H9 (cell line): ENCODE measurements at regions not wholly inside any gene's neighbourhood (a gene's known extent, or its start where the extent isn't known, plus 50 kb on each side); places are given as distances from the start of the nearest gene placed in this dataset.

Experiments used
- DNase-seq: peaks from one replicate; pipeline ENCODE4 v3.0.0-alpha.2; 2017
- H2AFZ ChIP-seq: one replicate; pipeline ENCODE4 v1.6.1; 2013; ENCODE audit warnings: mild to moderate bottlenecking, low read length, control low read depth, moderate library complexity
- H2AK5ac ChIP-seq: 2 replicates; pipeline ENCODE4 v1.6.1; 2013; ENCODE audit warnings: low read length, control low read depth, mixed read lengths; ENCODE audit not compliant: insufficient read length
- H2BK120ac ChIP-seq: one replicate; pipeline ENCODE4 v1.6.1; 2013; ENCODE audit warnings: low read depth, mild to moderate bottlenecking, low read length, control low read depth, inconsistent platforms; ENCODE audit not compliant: poor library complexity, severe bottlenecking
- H2BK12ac ChIP-seq: 2 replicates; pipeline ENCODE4 v1.6.1; 2013; ENCODE audit warnings: low read length, control low read depth, mixed read lengths, low read depth; ENCODE audit not compliant: insufficient read length
- H2BK15ac ChIP-seq: 2 replicates; pipeline ENCODE4 v1.6.1; 2013; ENCODE audit warnings: low read depth, low read length, control low read depth
- H2BK20ac ChIP-seq: one replicate; pipeline ENCODE4 v1.6.1; 2013; ENCODE audit warnings: low read depth, mild to moderate bottlenecking, low read length, control low read depth, inconsistent platforms; ENCODE audit not compliant: poor library complexity, severe bottlenecking
- H2BK5ac ChIP-seq: 2 replicates; pipeline ENCODE4 v1.6.1; 2013; ENCODE audit warnings: low read length, control low read depth, mixed read lengths; ENCODE audit not compliant: insufficient read length
- H3K14ac ChIP-seq: 2 replicates; pipeline ENCODE4 v1.6.1; 2013; ENCODE audit warnings: low read length, control low read depth; ENCODE audit not compliant: insufficient read depth
- H3K18ac ChIP-seq: 2 replicates; pipeline ENCODE4 v1.6.1; 2013; ENCODE audit warnings: low read depth, mild to moderate bottlenecking, mixed read lengths, low read length, control low read depth; ENCODE audit not compliant: insufficient read length
- H3K23ac ChIP-seq: 2 replicates; pipeline ENCODE4 v1.6.1; 2013; ENCODE audit warnings: low read length, control low read depth, mixed read lengths, low read depth; ENCODE audit not compliant: insufficient read length
- H3K23me2 ChIP-seq: 2 replicates; pipeline ENCODE4 v1.6.1; 2013; ENCODE audit warnings: low read depth, mild to moderate bottlenecking, mixed read lengths, low read length, control low read depth; ENCODE audit not compliant: insufficient read length, poor library complexity, severe bottlenecking
- H3K27ac ChIP-seq: 2 replicates; pipeline ENCODE4 v1.5.1; 2013; ENCODE audit warnings: low read length, control low read depth, mixed read lengths, low read depth; ENCODE audit not compliant: insufficient read length
- H3K27me3 ChIP-seq: 2 replicates; pipeline ENCODE4 v1.6.1; 2013; ENCODE audit warnings: low read length, control low read depth, inconsistent platforms; ENCODE audit not compliant: insufficient read depth
- H3K4ac ChIP-seq: 2 replicates; pipeline ENCODE4 v1.6.1; 2013; ENCODE audit warnings: low read depth, mild to moderate bottlenecking, control low read depth, inconsistent platforms, low read length, moderate library complexity
- H3K4me1 ChIP-seq: 2 replicates; pipeline ENCODE4 v1.6.1; 2013; ENCODE audit warnings: low read length, control low read depth, inconsistent platforms; ENCODE audit not compliant: insufficient read depth
- H3K4me2 ChIP-seq: 2 replicates; pipeline ENCODE4 v1.6.1; 2013; ENCODE audit warnings: low read length, control low read depth, mixed read lengths; ENCODE audit not compliant: insufficient read length, insufficient read depth
- H3K56ac ChIP-seq: 2 replicates; pipeline ENCODE4 v1.6.1; 2013; ENCODE audit warnings: low read depth, mild to moderate bottlenecking, mixed read lengths, low read length, control low read depth; ENCODE audit not compliant: insufficient read length
- H3K79me1 ChIP-seq: 2 replicates; pipeline ENCODE4 v1.6.1; 2013; ENCODE audit warnings: low read depth, mild to moderate bottlenecking, moderate library complexity, low read length, control low read depth, inconsistent platforms; ENCODE audit not compliant: insufficient read depth, poor library complexity, severe bottlenecking
- H3K79me2 ChIP-seq: 2 replicates; pipeline ENCODE4 v1.6.1; 2013; ENCODE audit warnings: low read length, control low read depth, inconsistent platforms; ENCODE audit not compliant: insufficient read depth
- H3K9ac ChIP-seq: 2 replicates; pipeline ENCODE4 v1.6.1; 2013; ENCODE audit warnings: low read length, control low read depth, mixed read lengths; ENCODE audit not compliant: insufficient read length; ENCODE audit errors: extremely low read depth
- H3K9me3 ChIP-seq: one replicate; pipeline ENCODE4 v1.6.1; 2013; ENCODE audit warnings: low read depth, low read length, inconsistent platforms; ENCODE audit not compliant: control insufficient read depth
- H3T11ph ChIP-seq: one replicate; pipeline ENCODE4 v1.6.1; 2013; ENCODE audit warnings: mild to moderate bottlenecking, low read length, control low read depth, inconsistent platforms
- H4K20me1 ChIP-seq: one replicate; pipeline ENCODE4 v1.6.1; 2013; ENCODE audit not compliant: control insufficient read depth, insufficient read length, insufficient read depth
- H4K5ac ChIP-seq: 2 replicates; pipeline ENCODE4 v1.6.1; 2013; ENCODE audit warnings: low read depth, mild to moderate bottlenecking, mixed read lengths, low read length, control low read depth; ENCODE audit not compliant: insufficient read length
- H4K8ac ChIP-seq: replicated peaks from 2 replicates; pipeline ENCODE4 v1.6.1; 2013; ENCODE audit warnings: low read length, control low read depth, mixed read lengths, low read depth; ENCODE audit not compliant: insufficient read length
- H4K91ac ChIP-seq: 2 replicates; pipeline ENCODE4 v1.6.1; 2013; ENCODE audit warnings: low read depth, mild to moderate bottlenecking, moderate library complexity, mixed read lengths, low read length, control low read depth; ENCODE audit not compliant: insufficient read length
- H3K27ac Mint-ChIP-seq, 3 experiments: 2 replicates in 2 of 3; 3 replicates in 1 of 3; pipeline ENCODE4 v1.8.0; 2020 to 2021; ENCODE audit warnings: mixed read lengths in 3 of 3, mild to moderate bottlenecking in 1 of 3, moderate library complexity in 1 of 3
- H3K27me3 Mint-ChIP-seq: 2 replicates; pipeline ENCODE4 v1.8.0; 2021; ENCODE audit warnings: low read depth, mild to moderate bottlenecking, moderate library complexity, mixed read lengths
- H3K36me3 Mint-ChIP-seq, 3 experiments: 2 replicates in 2 of 3; 3 replicates in 1 of 3; pipeline ENCODE4 v1.8.0; 2020 to 2021; ENCODE audit warnings: low read depth in 3 of 3, mixed read lengths in 3 of 3; ENCODE audit not compliant: insufficient read depth in 1 of 3
- H3K4me1 Mint-ChIP-seq, 2 experiments: 2 replicates each; pipeline ENCODE4 v1.8.0; 2020; ENCODE audit warnings: mixed read lengths in 2 of 2
- H3K4me3 Mint-ChIP-seq, 2 experiments: 2 replicates in 1 of 2; 3 replicates in 1 of 2; pipeline ENCODE4 v1.8.0; 2020 to 2021; ENCODE audit warnings: mild to moderate bottlenecking in 2 of 2, mixed read lengths in 2 of 2, moderate library complexity in 1 of 2
- H3K9me3 Mint-ChIP-seq, 2 experiments: 2 replicates in 1 of 2; 3 replicates in 1 of 2; pipeline ENCODE4 v1.8.0; 2020; ENCODE audit warnings: mild to moderate bottlenecking in 2 of 2, mixed read lengths in 2 of 2, moderate library complexity in 1 of 2
- WGBS: extraction: QIAGEN DNeasy Blood & Tissue Kit; methylation state at CpG from one replicate; pipeline ENCODE4 v1.1.7; 2013; ENCODE audit warnings: missing lambda C conversion rate, low lambda C conversion rate, mixed read lengths; ENCODE audit not compliant: insufficient read length; ENCODE audit errors: extremely low coverage; 5-methylcytosine and 5-hydroxymethylcytosine counted together
- TF ChIP-seq, protein P1 (sequence below): fragments of 200-600 bp; sonication (generic); conservative IDR thresholded peaks from 3 replicates; pipeline ENCODE4 v1.8.0; 2021; ENCODE audit warnings: antibody characterized with exemption, mild to moderate bottlenecking

DNA sequence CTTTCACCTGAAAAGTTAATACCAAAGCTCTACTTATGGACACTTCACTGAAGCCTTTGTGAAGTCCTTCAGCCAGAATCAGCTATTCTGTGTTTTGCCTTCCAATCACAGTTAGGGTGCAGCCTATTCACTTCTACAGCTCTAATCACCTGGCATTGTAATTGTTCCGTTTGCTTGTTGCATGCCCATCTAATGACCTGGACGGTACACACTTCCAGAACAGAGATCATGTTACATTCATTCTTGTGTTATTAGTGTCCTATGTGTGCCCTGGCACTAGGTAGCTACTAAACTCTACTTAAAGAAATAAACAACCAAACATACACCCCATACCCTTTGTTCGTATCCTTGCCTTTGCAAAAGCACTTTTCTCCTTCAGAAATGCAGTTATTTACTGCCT, 1162.9 kb upstream of the WWC1 start:
- no peak for DNase-seq
- TF ChIP-seq, protein P1, sequence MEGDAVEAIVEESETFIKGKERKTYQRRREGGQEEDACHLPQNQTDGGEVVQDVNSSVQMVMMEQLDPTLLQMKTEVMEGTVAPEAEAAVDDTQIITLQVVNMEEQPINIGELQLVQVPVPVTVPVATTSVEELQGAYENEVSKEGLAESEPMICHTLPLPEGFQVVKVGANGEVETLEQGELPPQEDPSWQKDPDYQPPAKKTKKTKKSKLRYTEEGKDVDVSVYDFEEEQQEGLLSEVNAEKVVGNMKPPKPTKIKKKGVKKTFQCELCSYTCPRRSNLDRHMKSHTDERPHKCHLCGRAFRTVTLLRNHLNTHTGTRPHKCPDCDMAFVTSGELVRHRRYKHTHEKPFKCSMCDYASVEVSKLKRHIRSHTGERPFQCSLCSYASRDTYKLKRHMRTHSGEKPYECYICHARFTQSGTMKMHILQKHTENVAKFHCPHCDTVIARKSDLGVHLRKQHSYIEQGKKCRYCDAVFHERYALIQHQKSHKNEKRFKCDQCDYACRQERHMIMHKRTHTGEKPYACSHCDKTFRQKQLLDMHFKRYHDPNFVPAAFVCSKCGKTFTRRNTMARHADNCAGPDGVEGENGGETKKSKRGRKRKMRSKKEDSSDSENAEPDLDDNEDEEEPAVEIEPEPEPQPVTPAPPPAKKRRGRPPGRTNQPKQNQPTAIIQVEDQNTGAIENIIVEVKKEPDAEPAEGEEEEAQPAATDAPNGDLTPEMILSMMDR: no peak
- Histone ChIP-seq H3K23me2 (no peaks in the 10 kb centered on the region), H3K4me1 (no peaks in the 10 kb centered on the region), H2BK15ac (no peak overlapping the region), H2AK5ac (no peak overlapping the region), H2BK20ac (no peak overlapping the region), H3K27me3 (no peaks in the 10 kb centered on the region), H3K18ac (no peak overlapping the region), H3K79me1 (no peaks in the 10 kb centered on the region), H3T11ph (no peak overlapping the region), H2BK12ac (no peak overlapping the region), H4K8ac (no peak overlapping the region), H3K4me2 (no peak overlapping the region), H3K79me2 (no peaks in the 10 kb centered on the region), H3K14ac (no peak overlapping the region), H3K9ac (no peak overlapping the region), H3K9me3 (no peaks in the 10 kb centered on the region), H2AFZ (no peak overlapping the region), H3K23ac (no peak overlapping the region), H2BK5ac (no peak overlapping the region), H3K27ac (no peak overlapping the region), H4K5ac (no peak overlapping the region), H4K20me1 (no peaks in the 10 kb centered on the region), H2BK120ac (no peak overlapping the region), H3K56ac (no peak overlapping the region), H4K91ac (no peak overlapping the region), H3K4ac (no peak overlapping the region)
- no peaks in the 10 kb centered on the region for H3K27me3 Mint-ChIP-seq
- no peak overlapping the region for H3K27ac Mint-ChIP-seq
- H3K4me3 Mint-ChIP-seq: no peak overlapping the region
- peaks cover 0 to 2% of the 10 kb centered on the region in 2 experiments; a peak in 1 of 4 replicates for H3K4me1 Mint-ChIP-seq
- no peaks in the 10 kb centered on the region for H3K9me3 Mint-ChIP-seq
- no CpG with 5 or more reads among the region's 3 CpGs for WGBS
- no peaks in the 10 kb centered on the region for H3K36me3 Mint-ChIP-seq
